Stomach (tissue), 4 donors: ENCODE measurements at regions not wholly inside any gene's neighbourhood (a gene's known extent, or its start where the extent isn't known, plus 50 kb on each side); places are given as distances from the start of the nearest gene placed in this dataset.

ENCODE experiments used
- EP300 ChIP-seq: sonication (generic); formaldehyde crosslinking; IDR thresholded peaks from one replicate; pipeline ENCODE4 v1.6.1; 2017; ENCODE audit warnings: antibody characterized with exemption
- POLR2A ChIP-seq, 4 donors: fragments of 450-650 bp; IDR thresholded peaks; one replicate each; pipeline ENCODE4 v1.6.1; 2016; ENCODE audit warnings: antibody characterized with exemption in 4 of 4, control low read depth in 2 of 4, mild to moderate bottlenecking in 1 of 4, moderate library complexity in 1 of 4
- POLR2AphosphoS5 ChIP-seq, 3 donors: sonication (generic); formaldehyde crosslinking; IDR thresholded peaks; one replicate each; pipeline ENCODE4 v1.6.1; 2016; ENCODE audit warnings: antibody characterized with exemption in 3 of 3
- TF ChIP-seq, protein P1 (sequence below), 7 experiments: fragments of 450-650 bp in 4 of 7; fragments of 200-600 bp in 3 of 7; sonication (generic) in 3 of 7; IDR thresholded peaks; one replicate each; pipeline ENCODE4 v1.5.1; 2016 to 2019; ENCODE audit warnings: antibody characterized with exemption in 7 of 7, control low read depth in 2 of 7, mild to moderate bottlenecking in 1 of 7

DNA sequence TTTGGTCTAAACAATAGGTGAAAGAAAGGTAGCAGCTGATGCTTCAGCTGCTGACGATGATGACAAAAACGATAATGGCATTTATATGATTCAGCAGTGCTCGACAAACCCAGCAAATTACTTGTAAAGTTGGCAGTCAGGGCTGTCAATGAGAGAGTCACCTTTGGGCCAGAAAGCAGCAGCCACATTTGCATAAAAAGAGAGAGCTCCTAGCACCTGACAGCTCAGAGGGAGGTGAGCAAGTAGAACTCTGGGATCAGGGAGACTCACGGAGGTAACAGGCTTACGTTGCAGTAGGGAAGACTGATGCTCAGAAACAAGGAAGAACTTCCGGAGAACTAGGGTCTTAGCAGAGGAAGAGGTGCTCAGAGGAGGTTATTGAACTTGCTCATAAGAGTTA lies 291.9 kb upstream of the ZFHX3 start:
- no peak for TF ChIP-seq POLR2A (IDR thresholded peaks at IDR 0.05)
- no peak for TF ChIP-seq POLR2AphosphoS5 (IDR thresholded peaks at IDR 0.05)
- TF ChIP-seq, protein P1, sequence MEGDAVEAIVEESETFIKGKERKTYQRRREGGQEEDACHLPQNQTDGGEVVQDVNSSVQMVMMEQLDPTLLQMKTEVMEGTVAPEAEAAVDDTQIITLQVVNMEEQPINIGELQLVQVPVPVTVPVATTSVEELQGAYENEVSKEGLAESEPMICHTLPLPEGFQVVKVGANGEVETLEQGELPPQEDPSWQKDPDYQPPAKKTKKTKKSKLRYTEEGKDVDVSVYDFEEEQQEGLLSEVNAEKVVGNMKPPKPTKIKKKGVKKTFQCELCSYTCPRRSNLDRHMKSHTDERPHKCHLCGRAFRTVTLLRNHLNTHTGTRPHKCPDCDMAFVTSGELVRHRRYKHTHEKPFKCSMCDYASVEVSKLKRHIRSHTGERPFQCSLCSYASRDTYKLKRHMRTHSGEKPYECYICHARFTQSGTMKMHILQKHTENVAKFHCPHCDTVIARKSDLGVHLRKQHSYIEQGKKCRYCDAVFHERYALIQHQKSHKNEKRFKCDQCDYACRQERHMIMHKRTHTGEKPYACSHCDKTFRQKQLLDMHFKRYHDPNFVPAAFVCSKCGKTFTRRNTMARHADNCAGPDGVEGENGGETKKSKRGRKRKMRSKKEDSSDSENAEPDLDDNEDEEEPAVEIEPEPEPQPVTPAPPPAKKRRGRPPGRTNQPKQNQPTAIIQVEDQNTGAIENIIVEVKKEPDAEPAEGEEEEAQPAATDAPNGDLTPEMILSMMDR (IDR thresholded peaks at IDR 0.05): no peak
- no peak for TF ChIP-seq EP300
